Activated CD4-positive, alpha-beta T cell treated with anti-CD3 and anti-CD28 coated beads, Interleukin-2, Interleukin-6, amounts not matched to agents 100 ng/mL and 50 ng/mL, durations not matched to agents 16 hours and 8 hours (primary cell): ENCODE measurements at regions not wholly inside any gene's neighbourhood (a gene's known extent, or its start where the extent isn't known, plus 50 kb on each side); places are given as distances from the start of the nearest gene placed in this dataset.
"Not testable (repeated sequence)": the region's sequence is repeated elsewhere in the genome, so short reads cannot be mapped to it uniquely, and the experiment has no call there.

Experiments
- DNase-seq: peaks from one replicate; pipeline ENCODE4 v3.0.0-alpha.2; 2020

DNA sequence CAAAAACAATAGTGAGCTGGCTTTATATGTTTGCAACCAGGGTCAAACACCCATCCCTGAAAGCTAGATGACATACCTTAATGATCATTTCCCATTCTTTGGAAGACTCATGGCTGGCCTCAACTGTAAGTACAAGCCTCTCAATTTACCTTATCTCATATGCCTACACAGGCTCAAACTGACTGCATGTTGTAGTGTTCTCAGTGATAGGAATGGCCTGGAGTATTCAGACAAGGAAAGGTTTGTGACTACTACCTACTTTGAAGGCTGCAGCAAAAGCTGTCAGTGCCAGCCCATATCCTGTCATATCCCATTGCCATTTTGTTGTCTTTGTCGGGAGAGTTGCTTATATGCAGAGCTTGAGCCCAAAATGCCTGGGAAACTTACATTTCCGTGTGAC lies 205.2 kb upstream of the MOCS1 start:
- no peak for DNase-seq

DNA sequence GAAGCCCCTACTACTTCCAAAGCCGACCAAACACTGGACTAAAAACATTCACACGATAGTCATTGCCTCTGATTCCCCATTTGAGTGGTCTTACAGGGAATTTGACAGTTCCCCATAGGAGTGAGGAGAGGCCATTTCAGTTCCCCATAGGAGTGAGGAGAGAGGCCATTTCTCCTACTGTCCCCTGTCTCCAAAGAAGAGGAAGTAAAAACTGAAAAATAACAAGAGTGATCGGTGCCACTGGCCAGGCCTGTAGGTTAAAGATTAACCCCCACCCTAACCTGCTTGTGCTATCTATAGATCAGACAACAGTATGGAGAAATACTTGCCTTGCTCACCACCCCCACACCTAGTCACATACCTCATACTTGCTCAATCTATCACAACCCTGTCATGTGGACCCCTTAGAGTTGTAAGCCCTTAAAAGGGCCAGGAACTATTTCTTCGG lies 204.0 kb upstream of the MOCS1 start:
- DNase-seq: no peak

DNA sequence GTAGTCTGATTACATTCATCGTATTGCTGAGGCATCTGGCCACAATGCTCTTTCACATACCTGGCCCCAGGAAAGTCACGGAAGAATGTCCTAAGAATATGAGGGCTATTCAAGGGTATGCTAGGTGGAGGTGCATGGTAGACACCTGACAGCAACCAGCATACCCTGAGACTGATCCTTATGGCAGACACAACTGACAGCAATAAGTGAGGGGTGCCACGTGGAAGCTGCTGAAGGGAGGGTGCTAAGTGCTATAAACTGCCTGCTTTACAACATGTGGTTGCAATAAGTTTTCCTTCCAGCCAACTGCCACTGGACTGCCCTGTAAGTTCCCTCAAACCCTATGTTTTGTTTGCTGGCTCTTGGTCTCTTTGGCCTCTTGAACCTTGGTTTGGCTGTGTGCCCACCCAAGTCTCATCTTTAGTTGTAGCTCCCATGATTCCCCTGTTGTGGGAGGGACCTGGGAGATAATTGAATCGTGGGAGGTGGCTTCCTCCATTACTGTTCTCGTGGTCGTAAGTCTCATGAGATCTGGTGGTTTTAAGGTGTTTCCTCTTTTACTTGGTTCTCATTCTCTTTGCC lies 201.3 kb upstream of the MOCS1 start:
- DNase-seq: no peak

DNA sequence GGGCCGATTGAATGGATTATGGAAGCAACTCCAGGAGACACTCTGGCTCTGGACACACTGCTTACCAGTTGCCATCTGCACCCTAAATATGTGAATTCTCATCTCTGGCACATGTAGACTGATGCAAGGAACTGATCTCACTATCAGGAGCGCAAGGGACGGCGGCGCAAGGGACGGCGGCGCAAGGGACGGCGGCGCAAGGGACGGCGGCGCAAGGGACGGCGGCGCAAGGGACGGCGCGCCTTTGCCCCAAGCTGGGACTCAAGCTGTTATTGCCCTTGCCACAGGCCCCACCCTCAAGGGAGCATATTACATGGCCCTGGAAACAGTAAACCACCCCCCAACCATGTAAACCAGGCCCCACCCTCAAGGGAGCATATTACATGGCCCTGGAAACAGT lies 199.7 kb upstream of the MOCS1 start:
- not testable (repeated sequence) for DNase-seq

DNA sequence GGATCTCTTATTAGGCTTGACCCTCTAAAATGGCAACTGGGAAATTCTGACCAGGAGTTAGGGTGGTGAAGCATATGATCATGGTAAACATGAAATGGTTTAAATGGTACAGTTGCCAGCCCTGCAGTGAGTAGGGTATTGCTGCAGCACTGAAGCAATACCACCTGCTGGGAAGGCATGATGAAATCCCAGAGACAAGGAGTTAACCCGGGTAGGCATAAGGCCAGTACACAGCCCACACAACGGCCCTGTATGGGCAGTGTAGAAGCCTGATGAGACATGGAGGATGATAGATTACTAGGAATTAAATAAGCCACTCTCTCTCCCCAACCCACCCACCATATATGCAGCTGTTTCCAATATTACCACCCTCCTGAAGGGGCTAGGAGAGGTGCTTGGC lies 197.4 kb upstream of the MOCS1 start:
- DNase-seq: no peak

DNA sequence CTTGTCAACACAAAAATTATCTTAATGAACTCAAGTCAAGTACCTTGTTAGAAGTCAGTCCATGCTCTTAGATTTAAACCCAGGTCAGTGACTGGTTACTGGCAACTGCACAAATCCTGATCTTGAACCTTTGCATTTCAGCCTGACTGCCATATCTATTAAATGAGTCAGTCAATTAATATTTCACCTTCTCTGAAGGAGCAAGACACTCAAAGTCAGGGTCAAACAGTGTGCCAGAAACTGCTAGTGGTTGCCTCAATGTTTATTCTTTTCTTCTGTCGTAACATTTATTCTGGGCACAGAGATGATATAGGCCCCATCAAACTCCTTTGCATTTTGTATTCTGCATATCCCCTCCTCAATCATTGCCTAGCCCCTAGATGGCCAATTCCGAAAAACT lies 193.9 kb upstream of the MOCS1 start:
- no peak for DNase-seq

DNA sequence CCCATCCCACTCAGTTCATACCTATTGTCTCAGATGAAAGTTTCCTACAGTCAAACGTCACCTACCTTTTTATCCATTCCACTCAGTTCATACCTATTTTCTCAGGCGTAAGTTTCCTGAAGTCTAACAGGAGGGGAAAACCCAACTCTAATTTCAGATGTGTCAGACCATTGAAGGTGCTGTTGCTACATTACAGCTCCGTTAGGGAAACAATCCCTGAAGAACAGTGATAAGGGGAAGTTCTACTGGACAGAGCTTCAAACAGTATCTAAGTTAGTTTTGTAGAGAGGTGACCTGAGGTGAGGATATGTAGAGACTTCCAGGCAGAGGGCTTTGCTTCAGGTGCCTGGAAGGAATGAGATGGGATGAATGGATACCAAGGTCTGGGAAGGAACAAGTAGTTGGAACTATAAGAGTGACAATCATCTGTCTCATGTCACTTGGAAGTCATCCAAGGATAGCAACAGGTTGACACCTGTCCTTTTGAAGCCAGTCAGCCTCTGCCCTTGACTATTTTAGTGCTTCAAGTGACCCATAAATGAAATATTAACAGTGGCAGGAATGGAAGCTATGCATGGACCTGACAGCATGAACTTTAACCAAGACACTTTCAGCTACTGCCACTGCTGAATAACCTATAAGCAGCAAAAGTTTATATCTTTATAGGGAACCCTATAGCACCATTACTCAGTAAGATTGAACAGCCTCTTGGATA lies 191.6 kb upstream of the MOCS1 start:
- DNase-seq: no peak

DNA sequence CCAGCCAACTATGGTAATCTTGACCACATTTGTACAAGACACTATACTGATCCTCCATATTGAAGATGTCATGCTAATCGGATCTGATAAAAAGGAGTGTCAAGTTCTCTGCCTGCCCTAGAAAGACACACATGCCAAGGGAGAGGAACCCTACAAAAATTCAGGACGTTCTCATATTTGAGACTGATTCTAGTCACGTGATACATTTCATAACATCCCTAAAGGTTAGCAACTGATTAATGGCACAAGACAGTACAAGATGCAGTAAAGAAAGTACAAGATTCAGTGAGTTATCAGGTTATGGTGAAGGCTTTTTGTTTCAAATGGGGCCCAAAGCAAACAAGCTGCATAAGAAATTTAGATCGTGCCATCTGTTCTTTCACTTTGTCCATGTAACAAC lies 190.7 kb upstream of the MOCS1 start:
- no peak for DNase-seq

DNA sequence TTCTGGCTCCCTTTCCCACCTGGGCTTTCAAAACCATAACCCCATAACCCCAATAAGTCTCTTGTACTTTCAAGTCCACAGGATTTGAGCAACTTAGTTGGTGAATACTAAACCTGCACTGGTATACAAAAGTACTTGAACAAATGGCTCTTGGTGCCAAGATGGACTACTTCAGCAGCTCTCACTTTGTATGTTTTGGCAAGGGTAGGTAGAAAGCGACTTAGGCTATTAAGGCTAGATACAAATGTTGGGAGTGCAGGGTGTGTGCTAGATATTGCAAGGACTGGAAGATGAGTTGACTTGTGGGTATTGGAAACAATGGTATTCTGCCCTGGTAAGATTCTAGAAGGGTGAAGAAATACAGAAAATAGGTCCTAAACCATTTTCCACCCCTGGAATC lies 182.6 kb upstream of the MOCS1 start:
- no peak for DNase-seq

DNA sequence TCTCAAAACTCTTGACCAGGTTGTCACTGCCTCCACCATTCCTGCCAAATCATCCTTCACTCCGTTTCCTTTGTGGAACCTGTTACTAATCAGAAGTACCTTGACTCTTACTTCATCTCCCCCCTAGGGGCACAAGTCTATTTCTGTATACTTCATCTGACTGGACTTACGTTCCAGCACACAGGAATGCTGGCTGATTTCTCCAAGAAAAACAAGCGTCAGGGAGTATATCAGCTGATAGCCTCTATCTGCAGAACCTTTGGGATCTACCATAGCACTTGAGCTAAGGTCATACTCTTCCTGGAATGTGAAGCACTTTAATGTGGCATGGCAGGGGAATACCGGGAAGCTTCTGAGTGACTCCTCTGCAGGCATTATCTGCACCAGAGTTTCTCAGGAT lies 178.1 kb upstream of the MOCS1 start:
- DNase-seq: no peak

DNA sequence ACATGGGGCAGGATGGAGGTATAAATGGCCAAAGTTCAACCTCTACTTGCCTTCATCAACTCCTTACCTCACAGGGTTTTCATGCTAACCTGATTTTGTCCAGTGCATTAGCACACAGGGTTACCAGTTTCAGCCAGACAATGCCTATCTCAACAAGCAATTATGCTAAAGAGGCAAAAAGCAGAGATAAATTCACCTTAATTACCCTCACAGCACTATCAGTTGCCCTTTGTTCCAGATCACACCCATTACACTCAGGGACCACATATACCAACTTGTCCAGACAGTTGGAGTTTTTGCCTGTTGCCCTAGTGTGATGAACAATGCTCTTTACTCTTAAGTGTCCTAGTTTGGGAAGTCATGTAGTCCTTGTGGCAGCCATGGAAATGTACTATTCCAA lies 174.5 kb upstream of the MOCS1 start:
- no peak for DNase-seq

DNA sequence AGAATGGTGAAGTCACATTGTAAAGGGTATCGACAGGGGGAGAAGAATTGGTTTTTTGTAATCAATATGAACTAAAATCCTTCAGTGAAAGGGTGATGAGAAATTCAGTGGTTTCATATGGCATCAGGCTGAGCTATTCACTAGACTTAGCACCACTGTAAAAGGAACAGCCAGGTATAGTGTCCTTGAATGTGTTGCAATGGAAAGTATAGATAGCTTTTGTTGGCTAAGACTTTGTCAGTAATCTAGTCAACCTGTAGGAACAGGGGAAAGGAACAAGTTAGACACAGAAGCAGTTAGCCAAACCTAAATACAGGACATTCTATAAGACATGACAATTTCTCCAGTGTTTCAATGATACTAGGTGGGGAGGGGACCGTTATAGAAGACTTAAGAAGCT lies 172.6 kb upstream of the MOCS1 start:
- DNase-seq: no peak

DNA sequence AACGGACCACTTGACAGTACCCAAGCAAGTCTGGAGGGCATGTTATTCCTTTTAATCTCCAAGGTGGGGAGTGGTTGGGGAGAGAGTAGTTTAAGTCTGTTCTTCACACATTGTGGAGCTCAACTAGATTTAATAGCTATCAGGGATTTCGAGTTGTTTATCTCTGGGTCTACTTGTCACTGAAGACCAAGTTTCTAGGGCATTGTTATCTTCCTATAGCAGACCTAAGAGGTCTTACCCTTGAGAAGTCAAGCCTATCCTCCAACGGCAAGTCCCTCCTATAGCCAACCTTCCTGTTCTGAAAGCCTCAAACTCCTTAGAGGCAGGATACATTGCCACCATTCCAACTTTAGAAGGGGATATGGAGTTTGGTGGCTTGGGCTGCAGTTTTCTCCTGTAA lies 164.5 kb upstream of the MOCS1 start:
- DNase-seq: no peak

DNA sequence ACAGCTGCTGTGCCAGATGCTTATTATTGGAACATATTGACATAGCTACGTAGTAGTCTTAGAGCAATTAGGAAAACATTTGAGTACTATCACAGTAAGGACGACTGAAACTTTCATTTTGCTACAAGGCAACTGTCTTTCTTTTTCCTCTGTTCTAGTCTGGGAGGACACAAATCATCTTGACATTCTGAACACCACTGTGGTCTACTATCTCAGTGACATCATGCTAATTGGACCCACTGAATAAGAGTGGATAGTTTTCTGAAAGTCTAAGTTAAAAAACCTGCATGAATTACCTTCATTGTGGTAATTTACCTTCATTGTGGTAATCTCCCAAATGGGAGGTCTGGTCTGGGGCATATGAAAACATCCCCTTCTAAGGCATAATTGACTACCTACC lies 163.3 kb upstream of the MOCS1 start:
- no peak for DNase-seq

DNA sequence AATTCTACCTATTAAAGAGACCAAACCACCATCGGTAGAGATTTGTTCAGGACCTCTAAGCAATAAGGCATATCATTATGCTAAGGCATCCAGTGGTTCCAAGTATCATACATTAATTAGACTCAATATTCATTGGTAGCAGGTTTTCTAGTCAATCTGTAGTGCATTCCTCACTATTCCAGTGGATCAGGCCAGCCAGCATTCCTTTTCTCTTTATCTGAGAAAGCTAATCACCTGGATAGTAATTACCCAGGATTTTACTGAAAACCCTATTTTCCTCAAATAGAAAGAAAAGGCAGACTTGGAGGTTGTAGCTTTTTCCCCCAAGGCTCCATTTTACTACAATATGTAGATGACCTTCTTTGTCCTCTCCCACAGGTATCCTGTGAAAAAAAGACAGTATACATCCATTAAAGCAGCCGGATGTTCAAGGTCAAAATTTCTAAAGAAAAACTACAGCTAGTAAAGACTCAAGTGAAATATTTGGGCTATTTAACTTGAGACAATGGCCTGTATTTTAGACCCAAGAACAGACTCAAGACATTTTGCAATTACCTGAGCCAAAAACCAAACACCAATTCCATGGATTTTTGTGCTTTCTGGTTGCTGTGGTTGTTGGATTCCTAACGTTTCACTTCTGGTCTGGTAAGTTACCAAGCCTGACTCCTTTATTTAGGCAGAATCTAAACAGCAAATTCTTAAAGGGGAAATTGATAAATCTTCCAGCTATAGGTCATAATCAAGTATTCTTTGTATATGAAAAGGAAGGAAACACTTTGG lies 149.1 kb upstream of the MOCS1 start:
- no peak for DNase-seq

DNA sequence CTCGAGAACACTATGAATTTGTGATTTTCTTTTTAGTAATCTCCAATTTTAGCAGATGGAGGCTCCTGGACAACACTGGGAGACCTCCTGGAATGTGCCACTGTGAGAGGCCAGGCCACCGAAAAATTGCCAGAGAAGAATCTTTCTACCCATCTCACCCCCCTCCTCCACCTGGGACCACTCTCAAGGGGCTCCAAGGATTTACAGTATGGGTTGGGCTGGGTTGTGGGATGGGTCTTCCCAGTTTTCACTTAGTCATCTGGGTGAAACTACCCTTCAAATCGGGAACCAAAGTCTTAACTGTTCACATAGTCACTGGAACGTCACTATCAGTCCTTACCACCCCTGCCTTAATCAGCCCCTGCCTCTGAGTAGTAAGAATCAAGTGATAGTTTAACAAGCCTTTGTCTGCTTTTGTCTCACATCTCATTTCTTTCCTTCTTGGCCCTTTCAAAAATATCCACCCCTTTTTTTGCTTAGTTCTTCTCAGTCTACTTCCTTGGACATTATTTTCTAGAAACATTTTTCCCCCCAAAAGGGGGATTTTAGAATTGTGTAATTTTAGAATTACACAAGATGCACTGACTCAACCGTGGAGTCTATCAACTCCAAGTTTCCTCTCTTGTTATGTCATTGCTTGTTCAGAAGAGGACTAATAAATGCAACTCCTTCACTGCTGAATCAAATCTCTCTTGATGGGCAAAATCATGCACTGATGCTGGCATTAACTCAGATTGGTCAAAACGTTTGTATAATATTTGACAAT lies 148.2 kb upstream of the MOCS1 start:
- DNase-seq: no peak

DNA sequence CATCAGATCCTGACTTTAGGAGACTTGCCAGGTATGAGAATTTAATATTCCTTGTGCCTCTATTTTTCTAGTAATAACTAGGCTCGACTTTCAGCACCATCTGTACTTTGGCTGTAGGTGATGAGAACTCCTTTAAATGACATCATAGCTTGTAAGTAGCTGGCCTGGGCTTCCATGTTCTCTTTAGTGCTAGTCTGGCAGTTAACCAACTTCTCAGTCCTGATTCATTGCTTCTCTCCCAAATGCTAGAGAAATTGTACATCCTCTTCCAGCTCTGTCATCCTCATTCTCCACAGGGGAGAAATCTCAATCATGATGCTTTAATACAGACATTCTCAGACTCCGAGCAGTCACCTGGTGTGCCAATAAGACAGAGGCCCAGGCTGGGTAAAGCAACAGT lies 143.5 kb upstream of the MOCS1 start:
- DNase-seq: no peak

DNA sequence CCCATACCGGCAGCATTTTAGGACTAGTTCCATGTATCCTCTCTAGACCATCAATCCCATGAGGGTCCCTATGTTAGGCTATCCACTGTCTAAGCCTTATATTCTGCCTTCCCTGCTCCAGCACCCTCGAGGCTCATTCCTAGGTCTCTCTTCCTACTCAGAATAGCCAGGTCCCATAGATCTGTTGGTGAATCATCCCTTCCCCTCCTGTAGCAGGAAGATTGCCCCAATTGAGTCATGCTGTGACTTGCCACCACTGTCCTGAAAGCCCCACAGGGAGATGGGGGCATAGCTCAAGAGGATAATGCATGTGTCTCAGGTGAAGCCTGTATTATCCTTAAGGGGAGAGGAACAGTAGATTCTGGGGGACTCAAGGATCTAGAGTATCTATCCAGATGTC lies 143.1 kb upstream of the MOCS1 start:
- DNase-seq: no peak

DNA sequence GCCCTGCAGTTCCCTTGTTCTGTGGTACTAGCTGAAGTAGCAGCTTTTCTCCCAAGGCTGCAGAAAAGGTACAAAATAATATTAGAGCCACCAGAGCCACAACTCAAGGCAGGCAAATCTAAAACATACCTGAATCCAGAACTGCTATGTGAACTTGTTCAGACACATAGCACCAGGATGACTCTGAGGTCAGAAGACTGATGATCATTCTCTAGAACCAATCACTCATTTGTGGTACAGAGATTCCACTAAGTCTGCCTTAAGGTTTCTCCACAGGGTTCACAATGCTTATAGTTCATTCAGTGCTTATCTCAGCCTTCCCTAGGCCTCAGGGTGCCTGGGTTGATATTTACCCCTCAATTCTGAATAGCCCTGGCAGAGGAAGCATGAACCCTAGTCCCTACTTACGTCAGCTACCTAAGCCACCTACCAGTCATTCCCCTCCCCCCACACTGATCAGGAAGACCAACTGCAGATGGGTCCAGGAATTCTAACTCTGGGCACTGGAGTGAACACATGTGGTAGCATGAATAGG lies 140.9 kb upstream of the MOCS1 start:
- no peak for DNase-seq

DNA sequence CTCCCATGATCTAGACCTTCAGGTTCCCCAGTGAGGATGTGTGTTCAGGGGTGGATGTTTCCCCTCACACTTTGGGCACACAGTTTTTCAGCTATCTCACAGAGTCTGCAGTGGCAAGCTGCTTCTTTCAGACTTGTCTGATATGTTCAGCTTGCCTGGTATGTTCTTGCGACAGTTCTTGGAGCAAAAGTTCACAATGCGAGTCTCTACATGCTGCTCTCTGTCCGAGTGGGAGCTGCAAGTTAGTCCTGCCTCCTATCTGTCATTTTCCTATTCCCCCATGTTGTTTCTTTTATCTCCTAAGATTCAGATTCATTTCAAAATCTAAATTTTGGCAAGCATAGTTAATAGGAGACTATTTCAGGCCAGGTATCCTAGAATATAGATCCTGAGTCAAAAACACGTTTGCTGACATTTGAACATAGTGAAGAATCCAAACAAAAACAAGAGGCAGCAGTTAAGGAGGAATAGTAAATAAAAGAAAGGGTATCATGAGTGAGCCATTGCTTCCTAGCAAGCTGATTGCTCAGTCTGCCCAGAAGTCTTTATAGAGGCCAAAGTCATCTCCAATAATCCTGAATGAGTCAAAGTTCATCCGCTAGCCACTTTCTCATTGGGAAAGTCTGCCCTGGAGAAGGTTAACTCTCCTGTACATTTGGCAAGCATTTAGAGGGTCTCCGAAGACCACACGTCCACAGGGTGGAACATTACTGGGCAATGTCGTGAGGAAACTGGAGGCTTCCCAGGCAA lies 140.2 kb upstream of the MOCS1 start:
- no peak for DNase-seq

DNA sequence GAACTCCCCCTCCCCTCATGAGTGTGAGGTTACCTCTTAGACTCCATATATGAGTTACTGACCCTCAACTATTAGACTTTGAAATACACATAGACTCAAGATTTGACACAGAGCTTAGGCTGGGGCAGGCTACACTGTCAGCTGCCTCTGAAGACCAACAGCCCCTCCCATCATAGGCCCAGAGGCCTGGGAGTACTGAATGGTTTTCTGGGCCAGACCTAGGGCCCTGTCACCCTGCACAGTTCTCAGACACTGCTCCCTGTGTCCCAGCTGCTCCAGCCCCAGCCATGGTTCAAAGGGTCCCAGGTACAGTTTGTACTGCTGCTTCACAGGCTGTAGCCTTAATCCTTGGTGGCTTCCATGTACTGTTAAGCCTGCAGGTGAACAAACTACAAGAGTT lies 132.1 kb upstream of the MOCS1 start:
- DNase-seq: no peak

DNA sequence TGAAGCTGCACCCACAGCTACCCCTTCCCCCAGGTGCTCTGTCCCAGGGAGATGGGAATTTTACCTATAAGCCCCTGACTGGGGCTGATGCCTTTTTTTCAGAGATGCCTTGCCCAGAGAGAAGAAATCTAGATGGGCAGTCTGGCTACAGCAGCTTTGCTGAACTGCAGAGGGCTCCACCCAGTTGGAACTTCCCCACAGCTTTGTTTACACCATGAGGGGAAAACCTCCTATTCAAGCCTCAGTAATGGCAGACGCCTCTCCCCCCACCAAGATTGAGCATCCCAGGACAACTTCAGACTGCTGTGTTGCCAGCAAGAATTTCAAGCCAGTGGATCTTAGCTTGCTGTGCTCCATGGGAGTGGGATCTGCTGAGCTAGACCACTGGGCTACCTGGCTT lies 122.6 kb upstream of the MOCS1 start:
- no peak for DNase-seq

DNA sequence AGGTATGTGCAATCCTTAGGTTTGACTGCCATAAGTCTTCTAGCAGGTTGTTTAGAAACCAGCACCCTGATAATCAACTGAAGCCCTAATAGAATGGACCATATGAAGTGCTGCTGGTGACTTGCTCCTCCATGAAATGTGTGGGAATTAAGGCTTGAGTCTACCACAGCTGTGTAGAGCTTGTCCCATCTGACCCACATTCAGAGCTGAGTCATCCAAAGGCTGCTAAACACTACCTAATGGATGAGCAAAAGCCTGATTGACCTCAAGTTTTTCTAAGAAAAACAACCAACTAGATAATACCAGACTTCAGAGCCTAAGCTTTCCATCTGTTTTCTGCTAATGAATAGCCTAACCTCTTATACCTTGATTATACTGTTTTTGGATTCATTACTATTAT lies 120.3 kb upstream of the MOCS1 start:
- no peak for DNase-seq
